ENCODE measurements at regions not wholly inside any gene's neighbourhood (a gene's known extent, or its start where the extent isn't known, plus 50 kb on each side); places are given as distances from the start of the nearest gene placed in this dataset.

DNA sequence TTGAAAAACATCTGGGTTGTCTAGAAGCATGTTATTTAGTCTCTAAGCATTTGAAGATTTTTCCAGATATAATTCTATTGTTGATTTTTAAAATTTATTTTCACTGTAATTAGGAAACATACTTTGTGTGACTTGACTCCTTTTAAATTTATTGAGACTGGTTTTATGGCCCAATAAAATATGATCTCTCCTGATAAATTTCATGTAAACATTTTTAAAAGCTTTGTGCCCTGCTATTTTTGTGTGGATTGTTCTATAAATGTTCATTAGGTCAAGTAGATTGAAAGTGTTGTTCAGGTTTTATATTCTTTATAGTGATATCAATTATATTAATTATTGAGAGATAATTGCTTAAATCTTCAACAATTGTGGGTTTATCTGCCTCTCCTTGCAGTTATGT, 105.4 kb downstream of the RFX6 start:
- no peak for ATAC-seq (replicated peaks in 1 of 4)
- Histone ChIP-seq H3K4me3 (ENCODE audit: control insufficient read depth in 1 of 2, extremely low read depth in 1 of 2, low read length in 1 of 2) (no peak overlapping the region), H3K36me3 (ENCODE audit: control insufficient read depth in 2 of 2, extremely low read depth in 1 of 2, insufficient read depth in 1 of 2, low read length in 1 of 2) (no peaks in the 10 kb centered on the region), H3K27ac (ENCODE audit: low read length) (no peak overlapping the region), H3K9me3 (no peaks in the 10 kb centered on the region), H3K27me3 (replicated peaks in 1 of 2; ENCODE audit: control insufficient read depth in 2 of 2, extremely low read depth in 1 of 2, insufficient read depth in 2 of 2, low read length in 1 of 2) (no peaks in the 10 kb centered on the region), H3K4me1 (ENCODE audit: control insufficient read depth in 1 of 2, extremely low read depth in 1 of 2, insufficient read depth in 2 of 2, low read length in 2 of 2) (no peaks in the 10 kb centered on the region)
- Mint-ChIP-seq H3K36me3 (no peaks in the 10 kb centered on the region), H3K27ac (no peak overlapping the region), H3K27me3 (no peaks in the 10 kb centered on the region), H3K4me1 (no peaks in the 10 kb centered on the region), H3K9me3 (peaks cover 3 to 9% (median 9%) of the 10 kb centered on the region in 3 donors), H3K4me3 (no peak overlapping the region)
- ChIA-PET POLR2A (interaction anchor here in 1 of 2 donors (0.6 kb wide), 1 partner anchor 8 kb away, joined by 4 read pairs; no protein-coding TSS in a partner anchor), CTCF (interaction anchor here in 1 of 2 donors (0.6 kb wide), 1 partner anchor 55 kb away, joined by 3 read pairs; no protein-coding TSS in a partner anchor)
- DNase-seq = no peak

DNA sequence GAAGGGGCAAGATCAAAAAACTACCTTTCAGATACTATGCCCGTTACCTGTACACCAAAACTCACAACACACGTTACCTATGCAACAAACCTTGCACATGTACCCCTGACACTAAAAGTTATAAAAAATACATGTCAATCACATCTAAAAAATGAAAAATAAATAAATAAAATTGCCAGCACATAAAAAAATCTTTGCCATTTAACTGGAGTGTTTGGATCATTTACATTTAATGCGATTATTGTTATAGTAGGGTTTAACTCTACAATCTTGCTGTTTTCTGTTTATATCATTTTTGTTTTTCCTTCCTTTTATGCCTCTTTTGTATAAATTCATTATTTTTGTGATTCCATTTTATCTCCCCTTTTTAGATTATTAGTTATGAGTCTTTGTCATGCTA, 106.3 kb downstream of the RFX6 start:
- Mint-ChIP-seq H3K36me3 (no peaks in the 10 kb centered on the region), H3K4me3 (no peak overlapping the region), H3K27me3 (peaks cover 0 to 1% of the 10 kb centered on the region in 2 donors), H3K27ac (no peak overlapping the region), H3K9me3 (peaks cover 3 to 9% (median 9%) of the 10 kb centered on the region in 3 donors), H3K4me1 (no peaks in the 10 kb centered on the region)
- Histone ChIP-seq H3K4me1 (ENCODE audit: control insufficient read depth in 1 of 2, extremely low read depth in 1 of 2, insufficient read depth in 2 of 2, low read length in 2 of 2) (no peaks in the 10 kb centered on the region), H3K36me3 (ENCODE audit: control insufficient read depth in 2 of 2, extremely low read depth in 1 of 2, insufficient read depth in 1 of 2, low read length in 1 of 2) (no peaks in the 10 kb centered on the region), H3K27ac (ENCODE audit: low read length) (no peak overlapping the region), H3K9me3 (no peaks in the 10 kb centered on the region), H3K4me3 (ENCODE audit: control insufficient read depth in 1 of 2, extremely low read depth in 1 of 2, low read length in 1 of 2) (no peak overlapping the region), H3K27me3 (replicated peaks in 1 of 2; ENCODE audit: control insufficient read depth in 2 of 2, extremely low read depth in 1 of 2, insufficient read depth in 2 of 2, low read length in 1 of 2) (no peaks in the 10 kb centered on the region)
- CTCF ChIA-PET = no interaction called here
- DNase-seq (no peak), ATAC-seq (replicated peaks in 1 of 4) (no peak)
- WGBS (ENCODE audit: insufficient coverage) = no CpG with 5 or more reads among the region's 3 CpGs
- POLR2A ChIA-PET = no interaction called here

DNA sequence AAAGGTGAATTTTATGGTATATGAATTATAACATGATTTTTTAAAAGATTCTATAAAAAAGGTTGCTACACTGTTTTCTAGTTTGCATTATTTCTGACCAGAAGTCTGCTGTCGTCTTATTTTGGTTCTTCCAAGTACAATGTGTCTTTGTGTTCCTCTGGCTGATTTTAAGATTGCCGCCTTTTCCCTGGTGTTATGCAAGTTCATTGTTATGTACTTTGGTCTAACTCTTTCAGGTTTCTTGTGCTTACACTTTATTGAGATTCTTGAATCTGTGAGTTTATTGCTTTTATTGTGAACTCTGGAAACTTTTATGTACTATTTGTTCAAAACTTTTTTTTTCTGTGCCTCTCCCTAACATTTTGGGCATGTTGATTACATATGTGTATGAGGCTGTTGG, 109.8 kb downstream of the RFX6 start:
- Histone ChIP-seq H3K4me1 (ENCODE audit: control insufficient read depth in 1 of 2, extremely low read depth in 1 of 2, insufficient read depth in 2 of 2, low read length in 2 of 2) (no peaks in the 10 kb centered on the region), H3K9me3 (no peaks in the 10 kb centered on the region), H3K27me3 (replicated peaks in 1 of 2; ENCODE audit: control insufficient read depth in 2 of 2, extremely low read depth in 1 of 2, insufficient read depth in 2 of 2, low read length in 1 of 2) (no peaks in the 10 kb centered on the region), H3K27ac (ENCODE audit: low read length) (no peak overlapping the region), H3K4me3 (ENCODE audit: control insufficient read depth in 1 of 2, extremely low read depth in 1 of 2, low read length in 1 of 2) (no peak overlapping the region), H3K36me3 (ENCODE audit: control insufficient read depth in 2 of 2, extremely low read depth in 1 of 2, insufficient read depth in 1 of 2, low read length in 1 of 2) (no peaks in the 10 kb centered on the region)
- no peak for DNase-seq
- Mint-ChIP-seq H3K27me3 (peaks cover 1 to 4% of the 10 kb centered on the region in 2 donors), H3K4me3 (no peak overlapping the region), H3K27ac (no peak overlapping the region), H3K9me3 (peaks cover 9% of the 10 kb centered on the region in 3 donors), H3K4me1 (no peaks in the 10 kb centered on the region), H3K36me3 (no peaks in the 10 kb centered on the region)
- POLR2A ChIA-PET = no interaction called here
- no peak for ATAC-seq (replicated peaks in 1 of 4)
- CTCF ChIA-PET = no interaction called here
- 86% methylated on average over 2 of the region's 2 CpGs for WGBS (ENCODE audit: insufficient coverage)

GRCh38 chr6:116990679-116991078, 113.6 kb downstream of the RFX6 start:
- ChIA-PET POLR2A (no interaction called here), CTCF (no interaction called here)
- Histone ChIP-seq H3K27me3 (replicated peaks in 1 of 2; ENCODE audit: control insufficient read depth in 2 of 2, extremely low read depth in 1 of 2, insufficient read depth in 2 of 2, low read length in 1 of 2) (no peaks in the 10 kb centered on the region), H3K9me3 (no peaks in the 10 kb centered on the region), H3K36me3 (ENCODE audit: control insufficient read depth in 2 of 2, extremely low read depth in 1 of 2, insufficient read depth in 1 of 2, low read length in 1 of 2) (no peaks in the 10 kb centered on the region), H3K4me1 (ENCODE audit: control insufficient read depth in 1 of 2, extremely low read depth in 1 of 2, insufficient read depth in 2 of 2, low read length in 2 of 2) (no peaks in the 10 kb centered on the region), H3K4me3 (ENCODE audit: control insufficient read depth in 1 of 2, extremely low read depth in 1 of 2, low read length in 1 of 2) (no peak overlapping the region), H3K27ac (ENCODE audit: low read length) (no peak overlapping the region)
- no CpG with 5 or more reads among the region's 1 CpG for WGBS (ENCODE audit: insufficient coverage)
- ATAC-seq (replicated peaks in 1 of 4) (no peak), DNase-seq (no peak)
- Mint-ChIP-seq H3K4me3 (no peak overlapping the region), H3K27ac (no peak overlapping the region), H3K9me3 (peaks cover 0 to 9% (median 0%) of the 10 kb centered on the region in 3 donors), H3K36me3 (no peaks in the 10 kb centered on the region), H3K4me1 (no peaks in the 10 kb centered on the region), H3K27me3 (peaks cover 1 to 4% of the 10 kb centered on the region in 2 donors)

- Mint-ChIP-seq H3K27me3 (peaks cover 1 to 4% of the 10 kb centered on the region in 2 donors), H3K4me1 (no peaks in the 10 kb centered on the region), H3K9me3 (peaks cover 0 to 6% (median 0%) of the 10 kb centered on the region in 3 donors), H3K4me3 (no peak overlapping the region), H3K27ac (no peak overlapping the region), H3K36me3 (no peaks in the 10 kb centered on the region)
- no peak overlapping the region for H3K27ac ChIP-seq (ENCODE audit: low read length)
- no peaks in the 10 kb centered on the region for H3K27me3 ChIP-seq (replicated peaks in 1 of 2; ENCODE audit: control insufficient read depth in 2 of 2, extremely low read depth in 1 of 2, insufficient read depth in 2 of 2, low read length in 1 of 2)
- H3K9me3 ChIP-seq = no peaks in the 10 kb centered on the region
- DNase-seq (no peak), ATAC-seq (replicated peaks in 1 of 4) (no peak)
- H3K36me3 ChIP-seq (ENCODE audit: control insufficient read depth in 2 of 2, extremely low read depth in 1 of 2, insufficient read depth in 1 of 2, low read length in 1 of 2) = no peaks in the 10 kb centered on the region
- no peak overlapping the region for H3K4me3 ChIP-seq (ENCODE audit: control insufficient read depth in 1 of 2, extremely low read depth in 1 of 2, low read length in 1 of 2)
- ChIA-PET POLR2A (no interaction called here), CTCF (no interaction called here)
- H3K4me1 ChIP-seq (ENCODE audit: control insufficient read depth in 1 of 2, extremely low read depth in 1 of 2, insufficient read depth in 2 of 2, low read length in 2 of 2) = no peaks in the 10 kb centered on the region
Observed at GRCh38 chr6:116992546-116992945, 115.5 kb downstream of the RFX6 start.

DNA sequence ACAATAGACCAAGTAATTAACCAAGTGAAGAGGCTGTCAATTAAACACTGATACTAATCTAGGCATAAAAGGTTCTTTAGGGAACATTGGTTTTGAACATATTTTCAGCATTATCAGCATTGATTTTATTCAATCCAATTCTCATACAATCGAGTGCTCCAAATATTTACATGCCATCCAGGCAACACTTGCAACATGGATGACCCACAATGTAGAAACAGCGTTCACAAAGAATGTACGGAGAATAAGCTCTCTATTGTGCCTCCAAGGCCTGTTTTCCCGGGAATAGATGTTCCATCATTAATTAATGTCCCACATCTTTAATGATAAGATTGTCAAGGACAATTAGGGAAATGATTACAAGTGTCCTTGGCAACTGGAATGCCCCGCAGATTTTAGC, 117.4 kb downstream of the RFX6 start:
- ChIA-PET POLR2A (no interaction called here), CTCF (no interaction called here)
- Mint-ChIP-seq H3K27me3 (peaks cover 0 to 4% of the 10 kb centered on the region in 2 donors), H3K9me3 (peaks cover 0 to 8% (median 0%) of the 10 kb centered on the region in 3 donors), H3K36me3 (no peaks in the 10 kb centered on the region), H3K4me1 (no peaks in the 10 kb centered on the region), H3K27ac (no peak overlapping the region), H3K4me3 (no peak overlapping the region)
- ATAC-seq (replicated peaks in 1 of 4) = no peak
- H3K4me1 ChIP-seq (ENCODE audit: control insufficient read depth in 1 of 2, extremely low read depth in 1 of 2, insufficient read depth in 2 of 2, low read length in 2 of 2) = no peaks in the 10 kb centered on the region
- H3K27me3 ChIP-seq (replicated peaks in 1 of 2; ENCODE audit: control insufficient read depth in 2 of 2, extremely low read depth in 1 of 2, insufficient read depth in 2 of 2, low read length in 1 of 2) = no peaks in the 10 kb centered on the region
- no peaks in the 10 kb centered on the region for H3K9me3 ChIP-seq
- no peak for DNase-seq
- H3K36me3 ChIP-seq (ENCODE audit: control insufficient read depth in 2 of 2, extremely low read depth in 1 of 2, insufficient read depth in 1 of 2, low read length in 1 of 2) = no peaks in the 10 kb centered on the region
- WGBS (ENCODE audit: insufficient coverage) = 100% methylated on average over 1 of the region's 5 CpGs
- no peak overlapping the region for H3K27ac ChIP-seq (ENCODE audit: low read length)
- H3K4me3 ChIP-seq (ENCODE audit: control insufficient read depth in 1 of 2, extremely low read depth in 1 of 2, low read length in 1 of 2) = no peak overlapping the region

GRCh38 chr6:116996842-116997241, 119.8 kb downstream of the RFX6 start:
- H3K27me3 Mint-ChIP-seq = no peaks in the 10 kb centered on the region
- H3K27ac ChIP-seq (ENCODE audit: low read length) = no peak overlapping the region
- H3K36me3 ChIP-seq (ENCODE audit: control insufficient read depth in 2 of 2, extremely low read depth in 1 of 2, insufficient read depth in 1 of 2, low read length in 1 of 2) = no peaks in the 10 kb centered on the region
- H3K27me3 ChIP-seq (replicated peaks in 1 of 2; ENCODE audit: control insufficient read depth in 2 of 2, extremely low read depth in 1 of 2, insufficient read depth in 2 of 2, low read length in 1 of 2) = no peaks in the 10 kb centered on the region
- ChIA-PET CTCF (no interaction called here), POLR2A (no interaction called here)
- H3K9me3 Mint-ChIP-seq = peaks cover 0 to 5% (median 0%) of the 10 kb centered on the region in 3 donors
- ATAC-seq (replicated peaks in 1 of 4) = no peak
- no peaks in the 10 kb centered on the region for H3K4me1 Mint-ChIP-seq
- H3K4me3 Mint-ChIP-seq = no peak overlapping the region
- H3K4me3 ChIP-seq (ENCODE audit: control insufficient read depth in 1 of 2, extremely low read depth in 1 of 2, low read length in 1 of 2) = no peak overlapping the region
- no peaks in the 10 kb centered on the region for H3K36me3 Mint-ChIP-seq
- WGBS (ENCODE audit: insufficient coverage) = 55% methylated on average over 5 of the region's 5 CpGs
- no peaks in the 10 kb centered on the region for H3K9me3 ChIP-seq
- no peak overlapping the region for H3K27ac Mint-ChIP-seq
- H3K4me1 ChIP-seq (ENCODE audit: control insufficient read depth in 1 of 2, extremely low read depth in 1 of 2, insufficient read depth in 2 of 2, low read length in 2 of 2) = no peaks in the 10 kb centered on the region
- DNase-seq = no peak
